ENCODE measurements at regions not wholly inside any gene's neighbourhood (a gene's known extent, or its start where the extent isn't known, plus 50 kb on each side); places are given as distances from the start of the nearest gene placed in this dataset.

DNA sequence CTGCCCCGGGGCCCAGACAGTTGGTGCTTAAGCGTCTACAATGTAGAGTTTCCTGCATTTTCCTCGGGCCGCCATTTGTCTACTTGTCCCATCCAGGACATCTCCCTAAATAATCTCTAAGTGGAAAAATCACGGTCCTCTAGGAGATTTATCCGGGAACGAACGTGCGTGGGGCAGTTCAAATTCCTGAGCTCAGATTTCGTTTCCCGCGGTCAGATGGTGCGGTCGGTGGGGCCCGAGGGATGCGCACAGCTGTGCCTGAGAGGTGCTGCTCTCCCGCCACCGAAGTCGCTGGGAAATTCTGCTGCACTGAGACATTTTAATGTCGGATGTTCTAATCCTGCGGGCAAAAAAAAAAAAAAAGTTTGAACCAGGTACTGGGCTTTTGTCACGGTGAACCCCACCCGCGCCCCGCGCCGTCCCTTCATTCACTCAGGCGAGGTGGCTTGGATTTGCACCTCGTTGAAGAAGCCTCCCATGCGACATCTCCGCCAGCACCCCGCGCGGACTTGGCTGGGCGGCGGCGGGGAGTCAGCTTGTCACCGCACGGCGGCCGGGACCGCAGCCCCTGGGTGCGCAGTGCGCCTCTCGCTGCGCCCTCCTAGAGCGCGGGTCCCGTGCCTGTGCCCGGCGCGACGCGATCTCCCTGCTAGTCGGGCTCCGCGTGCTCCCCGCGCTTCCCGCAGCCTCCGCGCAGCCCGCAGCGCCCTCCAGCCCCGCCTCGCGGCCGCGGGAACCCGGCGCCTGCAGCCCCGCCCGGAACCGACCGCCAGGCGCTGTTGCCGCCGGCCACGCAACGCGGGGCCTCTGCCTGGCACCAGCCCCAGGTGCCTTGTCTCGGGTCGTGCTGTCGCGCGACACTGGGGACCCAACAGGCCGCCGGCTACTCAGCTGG is 191.9 kb upstream of the TCF4 start:
- DNase-seq = peak; percentile 43 to 71 (median 52)
- TF ChIP-seq, protein P1, sequence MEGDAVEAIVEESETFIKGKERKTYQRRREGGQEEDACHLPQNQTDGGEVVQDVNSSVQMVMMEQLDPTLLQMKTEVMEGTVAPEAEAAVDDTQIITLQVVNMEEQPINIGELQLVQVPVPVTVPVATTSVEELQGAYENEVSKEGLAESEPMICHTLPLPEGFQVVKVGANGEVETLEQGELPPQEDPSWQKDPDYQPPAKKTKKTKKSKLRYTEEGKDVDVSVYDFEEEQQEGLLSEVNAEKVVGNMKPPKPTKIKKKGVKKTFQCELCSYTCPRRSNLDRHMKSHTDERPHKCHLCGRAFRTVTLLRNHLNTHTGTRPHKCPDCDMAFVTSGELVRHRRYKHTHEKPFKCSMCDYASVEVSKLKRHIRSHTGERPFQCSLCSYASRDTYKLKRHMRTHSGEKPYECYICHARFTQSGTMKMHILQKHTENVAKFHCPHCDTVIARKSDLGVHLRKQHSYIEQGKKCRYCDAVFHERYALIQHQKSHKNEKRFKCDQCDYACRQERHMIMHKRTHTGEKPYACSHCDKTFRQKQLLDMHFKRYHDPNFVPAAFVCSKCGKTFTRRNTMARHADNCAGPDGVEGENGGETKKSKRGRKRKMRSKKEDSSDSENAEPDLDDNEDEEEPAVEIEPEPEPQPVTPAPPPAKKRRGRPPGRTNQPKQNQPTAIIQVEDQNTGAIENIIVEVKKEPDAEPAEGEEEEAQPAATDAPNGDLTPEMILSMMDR (IDR thresholded peaks at IDR 0.05) = peak in 2 of 3 donors; percentile 59 to 61
- TF ChIP-seq POLR2A (IDR thresholded peaks at IDR 0.05) = no peak
- Histone ChIP-seq H3K4me3 (peak overlapping the region; percentile 48), H3K27ac (peak overlapping the region in 1 of 2 donors; percentile 4), H3K4me1 (ENCODE audit: insufficient read depth) (no peaks in the 10 kb centered on the region), H3K36me3 (no peaks in the 10 kb centered on the region), H3K9me3 (no peaks in the 10 kb centered on the region), H3K27me3 (no peaks in the 10 kb centered on the region)
- intact Hi-C loops (cut with DNase I) = loop anchor here in 2 of 4 donors (5.0 to 10.0 kb wide), 4 partner anchors 215 to 548 kb away; no protein-coding TSS in a partner anchor
- whole genome bisulfite sequencing, 3 donors = 2 to 4% (median 2%) methylated on average over 80 to 88 of the region's 88 CpGs

DNA sequence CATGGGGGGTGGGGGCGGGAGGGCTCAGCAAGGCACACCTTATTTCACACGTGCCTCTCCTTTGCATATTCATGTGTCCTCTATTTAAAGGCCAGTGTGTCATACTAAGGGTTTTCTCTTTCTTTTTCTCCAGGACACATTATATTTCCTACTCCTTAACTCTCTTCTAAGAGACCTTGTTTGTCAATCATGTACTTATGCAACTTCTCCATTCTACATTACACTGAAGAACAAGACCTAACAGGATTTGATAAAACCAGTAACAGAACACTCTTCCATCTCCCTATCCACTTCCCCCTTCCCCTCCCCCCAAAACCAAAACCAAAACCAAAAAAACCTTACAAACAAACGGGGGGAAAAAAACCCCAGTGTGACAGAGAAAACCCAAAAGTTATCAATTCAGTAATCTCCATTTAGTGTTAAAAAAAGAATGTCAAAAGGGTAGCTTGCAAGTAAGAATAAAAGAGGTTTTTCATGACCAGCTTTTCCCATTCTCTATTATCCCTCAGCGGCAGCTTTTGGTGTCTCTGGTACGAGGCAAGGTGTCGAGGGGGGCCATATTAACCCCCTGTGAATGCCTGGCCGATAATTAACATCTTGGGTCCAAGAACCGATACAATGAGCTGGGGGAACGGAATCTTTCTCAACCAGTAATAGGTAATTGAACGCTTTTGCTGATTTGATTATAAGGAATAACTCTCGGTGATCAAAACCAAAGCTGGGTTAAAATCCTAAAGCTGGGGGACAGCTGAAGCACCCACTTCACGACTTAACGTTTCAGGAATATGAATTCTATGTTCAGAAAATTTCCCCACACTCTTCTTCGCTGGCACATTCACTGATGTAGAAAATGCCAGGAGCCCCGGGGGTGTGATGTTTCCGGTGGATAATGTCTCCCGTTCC is 191.0 kb upstream of the TCF4 start:
- Histone ChIP-seq H3K9me3 (no peaks in the 10 kb centered on the region), H3K4me3 (peak overlapping the region; percentile 48), H3K4me1 (ENCODE audit: insufficient read depth) (no peaks in the 10 kb centered on the region), H3K27me3 (no peaks in the 10 kb centered on the region), H3K27ac (no peak overlapping the region), H3K36me3 (no peaks in the 10 kb centered on the region)
- no peak for DNase-seq
- intact Hi-C loops (cut with DNase I) = no loop called here
- 69 to 80% (median 72%) methylated on average over 17 of the region's 17 CpGs for WGBS, 3 donors
- TF ChIP-seq POLR2A (IDR thresholded peaks at IDR 0.05) = no peak
- no peak for TF ChIP-seq EP300 (IDR thresholded peaks at IDR 0.05)
- TF ChIP-seq, protein P1 (IDR thresholded peaks at IDR 0.05) = no peak

DNA sequence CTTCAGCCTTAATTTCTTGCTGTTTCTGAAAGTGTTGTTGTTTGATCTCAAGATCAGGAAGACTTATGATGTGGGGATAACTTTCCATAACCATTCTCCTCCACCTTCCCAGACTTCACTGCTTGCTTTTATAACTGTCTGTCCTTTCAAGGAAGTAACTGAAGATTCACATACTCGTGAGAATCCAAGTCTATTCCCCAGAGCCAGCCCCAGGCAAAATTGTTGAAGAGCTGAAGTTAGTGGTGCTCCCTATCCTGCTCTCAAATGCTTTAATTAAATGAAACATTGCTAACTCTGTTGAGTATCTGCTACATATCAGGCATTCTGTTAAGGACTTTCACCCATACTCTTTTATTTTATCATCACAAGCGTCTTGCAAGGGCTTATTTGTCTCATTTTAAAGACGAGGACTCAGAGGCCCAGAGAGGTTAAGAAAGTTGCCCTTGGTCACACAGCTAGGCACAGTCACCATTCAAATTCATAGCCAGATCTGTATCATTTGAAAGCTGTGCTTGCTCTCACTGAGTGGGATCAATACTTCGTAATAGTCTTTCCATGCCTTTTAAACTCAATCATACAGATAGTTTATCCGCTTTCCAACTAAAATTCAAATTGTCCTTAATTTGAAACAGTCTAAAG is 189.8 kb upstream of the TCF4 start:
- no peak overlapping the region for H3K4me3 ChIP-seq
- DNase-seq = no peak
- H3K9me3 ChIP-seq = no peaks in the 10 kb centered on the region
- no peak overlapping the region for H3K27ac ChIP-seq
- intact Hi-C loops (cut with DNase I) = no loop called here
- no peaks in the 10 kb centered on the region for H3K36me3 ChIP-seq
- no peaks in the 10 kb centered on the region for H3K4me1 ChIP-seq (ENCODE audit: insufficient read depth)
- no peak for TF ChIP-seq EP300 (IDR thresholded peaks at IDR 0.05)
- TF ChIP-seq, protein P1 (IDR thresholded peaks at IDR 0.05) = no peak
- TF ChIP-seq POLR2A (IDR thresholded peaks at IDR 0.05) = no peak
- WGBS, 3 donors = 81 to 89% (median 88%) methylated on average over 5 of the region's 5 CpGs
- no peaks in the 10 kb centered on the region for H3K27me3 ChIP-seq

DNA sequence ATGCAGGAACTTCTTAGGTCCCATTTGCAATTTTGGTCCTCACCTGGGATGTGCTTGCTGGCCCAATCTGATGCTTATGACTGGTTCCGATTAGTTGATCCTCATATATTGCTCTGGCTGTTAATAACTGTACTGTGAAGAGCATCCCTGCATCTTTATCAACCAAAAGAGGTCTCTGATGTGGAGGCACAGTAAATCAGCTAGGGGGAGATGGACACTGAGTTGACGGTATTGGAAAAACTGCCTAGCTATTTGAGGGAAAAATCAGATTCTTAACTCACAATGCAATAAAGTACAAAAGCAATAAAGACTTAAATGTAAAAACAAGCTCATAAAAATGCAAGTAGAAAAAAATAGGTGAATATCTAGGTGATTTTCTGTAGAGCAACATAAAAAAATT is 188.0 kb upstream of the TCF4 start:
- intact Hi-C loops (cut with DNase I) = no loop called here
- no peak overlapping the region for H3K27ac ChIP-seq
- H3K9me3 ChIP-seq = no peaks in the 10 kb centered on the region
- WGBS, 3 donors = 47 to 69% (median 50%) methylated on average over 2 of the region's 2 CpGs
- H3K4me3 ChIP-seq = no peak overlapping the region
- TF ChIP-seq EP300 (IDR thresholded peaks at IDR 0.05) (no peak), POLR2A (IDR thresholded peaks at IDR 0.05) (no peak)
- TF ChIP-seq, protein P1 (IDR thresholded peaks at IDR 0.05) = no peak
- no peaks in the 10 kb centered on the region for H3K36me3 ChIP-seq
- H3K4me1 ChIP-seq (ENCODE audit: insufficient read depth) = no peaks in the 10 kb centered on the region
- no peak for DNase-seq
- no peaks in the 10 kb centered on the region for H3K27me3 ChIP-seq

All from ovary (tissue), 7 donors.